CD14-positive monocyte (primary cell): ENCODE measurements at regions not wholly inside any gene's neighbourhood (a gene's known extent, or its start where the extent isn't known, plus 50 kb on each side); places are given as distances from the start of the nearest gene placed in this dataset.

ENCODE experiments used
- DNase-seq, 3 donors: peaks; one replicate each; pipeline ENCODE4 v3.0.0-alpha.2; 2011 to 2022
- H2AFZ ChIP-seq: 2 replicates; pipeline ENCODE4 v1.6.0; 2012; ENCODE audit warnings: mild to moderate bottlenecking, low read depth, low read length, inconsistent platforms; ENCODE audit not compliant: insufficient read depth, poor library complexity, severe bottlenecking
- H3K27ac ChIP-seq, 2 donors: 1 replicate in 1 of 2; 2 replicates in 1 of 2; pipeline ENCODE4 v1.5.1; 2012 to 2013; ENCODE audit warnings: low read length in 2 of 2, control low read depth in 1 of 2, inconsistent platforms in 1 of 2, low read depth in 1 of 2, mild to moderate bottlenecking in 1 of 2
- H3K27me3 ChIP-seq, 2 donors: one replicate each; pipeline versions ENCODE4 v1.6.0 to v1.6.1; 2011 to 2013; ENCODE audit warnings: low read length in 2 of 2; ENCODE audit not compliant: control insufficient read depth in 2 of 2, insufficient read depth in 2 of 2
- H3K36me3 ChIP-seq, 2 donors: replicated peaks in 1 of 2; 1 replicate in 1 of 2; 2 replicates in 1 of 2; pipeline versions ENCODE4 v1.5.1 to v1.6.1; 2012 to 2013; ENCODE audit warnings: low read length in 2 of 2, control low read depth in 1 of 2, inconsistent platforms in 1 of 2, mild to moderate bottlenecking in 1 of 2; ENCODE audit not compliant: insufficient read depth in 2 of 2, control insufficient read depth in 1 of 2
- H3K4me1 ChIP-seq, 2 donors: 1 replicate in 1 of 2; 2 replicates in 1 of 2; pipeline versions ENCODE4 v1.5.1 to v1.6.1; 2012 to 2013; ENCODE audit warnings: low read length in 2 of 2, control low read depth in 1 of 2, inconsistent platforms in 1 of 2, mild to moderate bottlenecking in 1 of 2, moderate library complexity in 1 of 2; ENCODE audit not compliant: insufficient read depth in 2 of 2, control insufficient read depth in 1 of 2
- H3K4me2 ChIP-seq: replicated peaks from 2 replicates; pipeline ENCODE3; 2012; ENCODE audit warnings: low read length, moderate library complexity, mild to moderate bottlenecking; ENCODE audit not compliant: poor library complexity, severe bottlenecking; ENCODE audit errors: extremely low read depth
- H3K4me3 ChIP-seq, 3 experiments: fragments of 200-600 bp in 1 of 3; sonication (generic) in 1 of 3; replicated peaks in 1 of 3; 1 replicate in 2 of 3; 2 replicates in 1 of 3; pipeline ENCODE4 v1.5.1; 2011 to 2013; ENCODE audit warnings: low read length in 3 of 3, mild to moderate bottlenecking in 3 of 3, control low read depth in 2 of 3, low read depth in 2 of 3, inconsistent platforms in 1 of 3, moderate library complexity in 1 of 3
- H3K79me2 ChIP-seq: 2 replicates; pipeline ENCODE4 v1.6.0; 2012; ENCODE audit warnings: mild to moderate bottlenecking, control low read depth, inconsistent platforms, low read length, moderate library complexity; ENCODE audit not compliant: insufficient read depth
- H3K9ac ChIP-seq: 2 replicates; pipeline ENCODE4 v1.6.0; 2017; ENCODE audit warnings: low read length, mild to moderate bottlenecking; ENCODE audit not compliant: insufficient read depth, poor library complexity, severe bottlenecking
- H3K9me3 ChIP-seq, 2 donors: replicated peaks in 1 of 2; 1 replicate in 1 of 2; 2 replicates in 1 of 2; pipeline versions ENCODE4 v1.5.1 to v1.6.1; 2012 to 2013; ENCODE audit warnings: low read length in 2 of 2, control low read depth in 1 of 2; ENCODE audit not compliant: control insufficient read depth in 1 of 2, insufficient read depth in 1 of 2
- H4K20me1 ChIP-seq: 2 replicates; pipeline ENCODE4 v1.6.0; 2012; ENCODE audit warnings: mild to moderate bottlenecking, low read length, control low read depth, moderate library complexity; ENCODE audit not compliant: insufficient read depth
- H3K27ac Mint-ChIP-seq, 7 donors: one replicate each; pipeline ENCODE4 v1.8.0; 2020; ENCODE audit warnings: mild to moderate bottlenecking in 7 of 7, mixed read lengths in 7 of 7, moderate library complexity in 6 of 7, inconsistent platforms in 2 of 7
- H3K27me3 Mint-ChIP-seq, 3 donors: one replicate each; pipeline ENCODE4 v1.8.0; 2021 to 2022; ENCODE audit warnings: low read depth in 3 of 3, mild to moderate bottlenecking in 3 of 3, mixed read lengths in 3 of 3, moderate library complexity in 3 of 3, inconsistent platforms in 1 of 3
- H3K36me3 Mint-ChIP-seq, 2 donors: one replicate each; pipeline ENCODE4 v1.8.0; 2020; ENCODE audit warnings: mixed read lengths in 2 of 2, inconsistent platforms in 1 of 2, mild to moderate bottlenecking in 1 of 2
- H3K4me1 Mint-ChIP-seq: one replicate; pipeline ENCODE4 v1.8.0; 2020; ENCODE audit warnings: mild to moderate bottlenecking, mixed read lengths
- H3K4me3 Mint-ChIP-seq, 2 donors: one replicate each; pipeline ENCODE4 v1.8.0; 2020; ENCODE audit warnings: mild to moderate bottlenecking in 2 of 2, mixed read lengths in 2 of 2, moderate library complexity in 1 of 2
- H3K9me3 Mint-ChIP-seq, 7 donors: one replicate each; pipeline ENCODE4 v1.8.0; 2020 to 2022; ENCODE audit warnings: mixed read lengths in 7 of 7, mild to moderate bottlenecking in 6 of 7, moderate library complexity in 6 of 7, inconsistent platforms in 2 of 7
- CTCF ChIP-seq: fragments of 200-600 bp; IDR thresholded peaks from one replicate; pipeline ENCODE4 v1.8.0; 2022; ENCODE audit warnings: antibody characterized with exemption, mild to moderate bottlenecking
- WGBS: methylation state at CpG from one replicate; pipeline ENCODE4 v1.1.5; 2013; ENCODE audit warnings: missing lambda C conversion rate; ENCODE audit not compliant: insufficient coverage; 5-methylcytosine and 5-hydroxymethylcytosine counted together
- intact Hi-C, 2 donors: fragments of 100-400 bp; cut with micrococcal nuclease; formaldehyde crosslinking; loops; one replicate each; pipeline versions ENCODE4 v1.15.0 to v1.15.1; 2023

- no peak for DNase-seq
- no peak overlapping the region for H3K4me2 ChIP-seq
- H2AFZ ChIP-seq: no peak overlapping the region
- no peak overlapping the region for H3K4me3 Mint-ChIP-seq
- WGBS: 94% methylated on average over 2 of the region's 4 CpGs
- no peaks in the 10 kb centered on the region for H3K4me1 Mint-ChIP-seq
- no peak overlapping the region for H3K27ac Mint-ChIP-seq
- H3K79me2 ChIP-seq: no peaks in the 10 kb centered on the region
- H3K36me3 Mint-ChIP-seq: no peaks in the 10 kb centered on the region
- no peak overlapping the region for H3K4me3 ChIP-seq
- H3K27me3 ChIP-seq: no peaks in the 10 kb centered on the region
- H4K20me1 ChIP-seq: no peaks in the 10 kb centered on the region
- H3K9ac ChIP-seq: no peak overlapping the region
- intact Hi-C loops: no loop called here
- TF ChIP-seq CTCF: no peak
- H3K4me1 ChIP-seq: no peaks in the 10 kb centered on the region
- no peak overlapping the region for H3K27ac ChIP-seq
- no peaks in the 10 kb centered on the region for H3K9me3 ChIP-seq
- H3K9me3 Mint-ChIP-seq: peaks cover 0 to 7% (median 0%) of the 10 kb centered on the region in 7 donors
- H3K36me3 ChIP-seq: no peaks in the 10 kb centered on the region
- H3K27me3 Mint-ChIP-seq: peaks cover 5 to 8% (median 5%) of the 10 kb centered on the region in 3 donors
These were observed 207.5 kb upstream of the ZBED5 start for GRCh38 chr11:11065396-11065795.

- DNase-seq: no peak
- H3K4me1 Mint-ChIP-seq: no peaks in the 10 kb centered on the region
These were observed 199.6 kb upstream of the ZBED5 start for GRCh38 chr11:11057472-11057854.

More at GRCh38 chr11:11057472-11057854, 199.6 kb upstream of the ZBED5 start:
- peaks cover 6 to 24% (median 14%) of the 10 kb centered on the region in 7 donors for H3K9me3 Mint-ChIP-seq
- no peaks in the 10 kb centered on the region for H4K20me1 ChIP-seq
- no peak overlapping the region for H2AFZ ChIP-seq
- H3K4me3 Mint-ChIP-seq: no peak overlapping the region
- H3K27me3 Mint-ChIP-seq: peaks cover 2 to 5% (median 5%) of the 10 kb centered on the region in 3 donors
- H3K4me3 ChIP-seq: no peak overlapping the region
- H3K9ac ChIP-seq: no peak overlapping the region
- H3K9me3 ChIP-seq: peaks cover 0 to 11% of the 10 kb centered on the region in 2 donors
- H3K27ac ChIP-seq: no peak overlapping the region
- H3K4me2 ChIP-seq: no peak overlapping the region
- no peaks in the 10 kb centered on the region for H3K4me1 ChIP-seq
- no peaks in the 10 kb centered on the region for H3K36me3 ChIP-seq
- H3K27me3 ChIP-seq: no peaks in the 10 kb centered on the region
- H3K27ac Mint-ChIP-seq: no peak overlapping the region
- 75% methylated on average over 1 of the region's 2 CpGs for WGBS
- H3K36me3 Mint-ChIP-seq: no peaks in the 10 kb centered on the region
- H3K79me2 ChIP-seq: no peaks in the 10 kb centered on the region
- TF ChIP-seq CTCF: no peak
- intact Hi-C loops: no loop called here
